PC-9 (cell line): ENCODE measurements at regions not wholly inside any gene's neighbourhood (a gene's known extent, or its start where the extent isn't known, plus 50 kb on each side); places are given as distances from the start of the nearest gene placed in this dataset.

Source experiments
- BruUV-seq: library from RNA; stranded (reverse); fragments of 400-500 nt; replicated peaks from 2 replicates; lab custom pipeline; 2021; lab: Mats Ljungman, UMichigan
- CTCF ChIA-PET: fragments of 300-600 bp; sonication (Branson Sonifier 250); formaldehyde crosslinking; loops from one replicate; lab custom pipeline; 2022; ENCODE audit warnings: antibody characterized with exemption; lab: Charles Lee
- POLR2A ChIA-PET: fragments of 300-600 bp; sonication (Branson Sonifier 250); formaldehyde crosslinking; loops from one replicate; lab custom pipeline; 2022; ENCODE audit warnings: antibody characterized with exemption; ENCODE audit not compliant: unreplicated experiment; lab: Charles Lee
- DNase-seq, 2 experiments: peaks; one replicate each; pipeline versions ENCODE4 v3.0.0 to v3.0.0-alpha.2; 2015 to 2022; ENCODE audit warnings: mixed read lengths in 1 of 2
- H2AFZ ChIP-seq: fragments of 200-600 bp; sonication (generic); 2 replicates; pipeline ENCODE4 v1.8.1; 2017; ENCODE audit warnings: antibody characterized with exemption
- H3F3A ChIP-seq: fragments of 200-600 bp; sonication (generic); 2 replicates; pipeline ENCODE4 v1.8.1; 2017; ENCODE audit warnings: antibody characterized with exemption, mild to moderate bottlenecking, low read depth; ENCODE audit not compliant: insufficient read depth
- H3K27ac ChIP-seq: fragments of 200-600 bp; sonication (generic); 2 replicates; pipeline ENCODE4 v1.6.1; 2016; ENCODE audit warnings: mixed run types
- H3K27me3 ChIP-seq: fragments of 200-600 bp; sonication (generic); 2 replicates; pipeline ENCODE4 v1.6.1; 2016; ENCODE audit warnings: low read depth, mixed run types; ENCODE audit not compliant: insufficient read depth
- H3K36me3 ChIP-seq: fragments of 200-600 bp; sonication (generic); 2 replicates; pipeline ENCODE4 v1.6.1; 2016; ENCODE audit warnings: low read depth, mixed run types
- H3K4me1 ChIP-seq: fragments of 200-600 bp; sonication (generic); replicated peaks from 2 replicates; pipeline ENCODE4 v1.6.1; 2016; ENCODE audit warnings: mixed run types; ENCODE audit not compliant: insufficient read depth
- H3K4me2 ChIP-seq: fragments of 200-600 bp; sonication (generic); 2 replicates; pipeline ENCODE4 v1.6.1; 2017; ENCODE audit warnings: mixed run types
- H3K4me3 ChIP-seq: fragments of 200-600 bp; sonication (generic); 2 replicates; pipeline ENCODE4 v1.6.1; 2016; ENCODE audit warnings: mixed run types
- H3K79me2 ChIP-seq: fragments of 200-600 bp; sonication (generic); 2 replicates; pipeline ENCODE4 v1.6.1; 2017; ENCODE audit warnings: low read depth, mixed run types
- H3K9me2 ChIP-seq: fragments of 200-600 bp; sonication (generic); 2 replicates; pipeline ENCODE4 v1.8.1; 2017; ENCODE audit warnings: mild to moderate bottlenecking; ENCODE audit not compliant: insufficient read depth
- H3K9me3 ChIP-seq: fragments of 200-600 bp; sonication (generic); 2 replicates; pipeline ENCODE4 v1.8.1; 2016; ENCODE audit warnings: low read depth; ENCODE audit not compliant: insufficient read depth
- H4K20me1 ChIP-seq: fragments of 200-600 bp; sonication (generic); 2 replicates; pipeline ENCODE4 v1.8.1; 2017; ENCODE audit not compliant: insufficient read depth
- EZH2 ChIP-seq: fragments of 200-600 bp; sonication (generic); IDR thresholded peaks from 2 replicates; pipeline ENCODE4 v1.8.0; 2017; ENCODE audit warnings: antibody characterized with exemption, low read depth
- intact Hi-C: fragments of 100-400 bp; cut with micrococcal nuclease; formaldehyde crosslinking; loops from one replicate; pipeline ENCODE4 v1.10.0; 2022; ENCODE audit not compliant: unreplicated experiment
- TF ChIP-seq, protein P1 (sequence below): fragments of 200-600 bp; sonication (generic); conservative IDR thresholded peaks from 2 replicates; pipeline ENCODE4 v1.6.1; 2017; ENCODE audit warnings: mixed run types, antibody characterized with exemption, mild to moderate bottlenecking, moderate library complexity

DNA sequence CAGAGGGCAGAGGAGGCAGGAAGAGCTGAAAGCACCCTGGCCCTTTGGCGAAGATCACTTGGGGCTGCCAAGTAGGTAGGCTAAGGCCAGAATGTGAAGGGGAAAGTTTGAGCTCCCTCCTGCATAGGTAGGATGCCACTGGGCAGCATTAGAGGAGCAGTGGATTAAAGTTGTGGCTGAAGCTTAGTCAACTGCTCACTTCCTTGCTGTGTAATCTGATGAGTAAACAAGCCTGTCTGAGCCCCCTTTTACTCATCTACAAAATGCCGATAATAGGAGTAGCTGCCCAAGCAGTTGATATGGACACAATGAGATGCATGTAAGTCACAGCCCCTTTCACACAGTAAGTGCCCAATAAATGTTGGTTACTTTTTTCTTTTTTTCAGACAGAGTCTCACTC is 216.4 kb downstream of the MN1 start:
- TF ChIP-seq, protein P1, sequence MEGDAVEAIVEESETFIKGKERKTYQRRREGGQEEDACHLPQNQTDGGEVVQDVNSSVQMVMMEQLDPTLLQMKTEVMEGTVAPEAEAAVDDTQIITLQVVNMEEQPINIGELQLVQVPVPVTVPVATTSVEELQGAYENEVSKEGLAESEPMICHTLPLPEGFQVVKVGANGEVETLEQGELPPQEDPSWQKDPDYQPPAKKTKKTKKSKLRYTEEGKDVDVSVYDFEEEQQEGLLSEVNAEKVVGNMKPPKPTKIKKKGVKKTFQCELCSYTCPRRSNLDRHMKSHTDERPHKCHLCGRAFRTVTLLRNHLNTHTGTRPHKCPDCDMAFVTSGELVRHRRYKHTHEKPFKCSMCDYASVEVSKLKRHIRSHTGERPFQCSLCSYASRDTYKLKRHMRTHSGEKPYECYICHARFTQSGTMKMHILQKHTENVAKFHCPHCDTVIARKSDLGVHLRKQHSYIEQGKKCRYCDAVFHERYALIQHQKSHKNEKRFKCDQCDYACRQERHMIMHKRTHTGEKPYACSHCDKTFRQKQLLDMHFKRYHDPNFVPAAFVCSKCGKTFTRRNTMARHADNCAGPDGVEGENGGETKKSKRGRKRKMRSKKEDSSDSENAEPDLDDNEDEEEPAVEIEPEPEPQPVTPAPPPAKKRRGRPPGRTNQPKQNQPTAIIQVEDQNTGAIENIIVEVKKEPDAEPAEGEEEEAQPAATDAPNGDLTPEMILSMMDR: no peak
- no peak for TF ChIP-seq EZH2
- H3F3A ChIP-seq: no peaks in the 10 kb centered on the region
- H4K20me1 ChIP-seq: no peaks in the 10 kb centered on the region
- no peaks in the 10 kb centered on the region for H3K4me1 ChIP-seq
- H3K79me2 ChIP-seq: no peaks in the 10 kb centered on the region
- ChIA-PET POLR2A (no interaction called here), CTCF (no interaction called here)
- no peak for DNase-seq
- H2AFZ ChIP-seq: no peak overlapping the region
- no peaks in the 10 kb centered on the region for H3K9me3 ChIP-seq
- BruUV-seq: no TSS peak
- H3K27ac ChIP-seq: no peak overlapping the region
- H3K4me3 ChIP-seq: no peak overlapping the region
- H3K4me2 ChIP-seq: no peak overlapping the region
- H3K9me2 ChIP-seq: no peaks in the 10 kb centered on the region
- H3K27me3 ChIP-seq: no peaks in the 10 kb centered on the region
- H3K36me3 ChIP-seq: no peaks in the 10 kb centered on the region
- intact Hi-C loops: no loop called here

DNA sequence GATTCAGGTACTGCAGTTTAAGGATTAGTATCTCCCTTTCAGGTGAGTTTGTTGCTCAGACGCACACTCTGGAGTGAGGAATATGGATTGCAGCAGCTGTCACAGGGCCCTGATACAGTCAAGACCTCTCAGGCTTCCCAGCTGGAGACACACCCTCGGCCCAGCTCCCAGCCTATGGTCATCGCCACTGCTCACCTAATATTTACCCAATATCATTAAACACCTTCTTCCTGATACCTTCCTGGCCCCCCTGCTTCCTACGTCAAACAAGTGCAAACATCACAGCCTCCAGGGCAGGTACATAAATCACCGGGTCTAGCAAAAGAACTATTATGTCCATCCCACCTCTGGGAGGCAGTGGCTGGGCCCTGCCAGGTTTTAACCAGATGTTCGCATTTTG is 213.3 kb downstream of the MN1 start:
- Histone ChIP-seq H4K20me1 (no peaks in the 10 kb centered on the region), H3K36me3 (no peaks in the 10 kb centered on the region), H3F3A (no peaks in the 10 kb centered on the region), H3K9me2 (no peaks in the 10 kb centered on the region), H3K4me2 (no peak overlapping the region), H3K9me3 (no peaks in the 10 kb centered on the region), H3K27me3 (no peaks in the 10 kb centered on the region), H3K27ac (no peak overlapping the region), H2AFZ (no peak overlapping the region), H3K4me3 (no peak overlapping the region), H3K79me2 (no peaks in the 10 kb centered on the region), H3K4me1 (no peaks in the 10 kb centered on the region)
- no TSS peak for BruUV-seq
- ChIA-PET CTCF (no interaction called here), POLR2A (no interaction called here)
- no peak for DNase-seq
- TF ChIP-seq, protein P1: no peak
- TF ChIP-seq EZH2: no peak
- intact Hi-C loops: no loop called here

DNA sequence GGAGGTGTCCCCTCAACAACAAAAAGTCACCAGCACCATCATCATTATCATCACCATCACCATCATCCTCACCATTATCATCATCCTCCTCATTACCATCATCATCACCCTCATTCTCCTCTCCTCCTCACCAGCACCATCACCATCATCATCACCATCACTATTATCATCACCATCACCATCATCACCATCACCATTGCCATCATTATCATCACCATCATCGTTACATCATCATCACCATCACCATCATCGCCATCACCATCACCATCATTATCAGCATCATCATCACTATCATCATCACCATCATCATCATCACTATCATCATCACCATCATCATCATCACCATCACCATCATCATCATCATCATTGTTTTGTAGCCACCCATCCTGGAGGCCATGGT is 212.6 kb downstream of the MN1 start:
- H3K4me3 ChIP-seq: no peak overlapping the region
- TF ChIP-seq, protein P1: no peak
- TF ChIP-seq EZH2: no peak
- no peak overlapping the region for H3K4me2 ChIP-seq
- ChIA-PET POLR2A (no interaction called here), CTCF (no interaction called here)
- H3K79me2 ChIP-seq: no peaks in the 10 kb centered on the region
- H3K9me3 ChIP-seq: no peaks in the 10 kb centered on the region
- no peaks in the 10 kb centered on the region for H3K27me3 ChIP-seq
- no peak overlapping the region for H3K27ac ChIP-seq
- no peak for DNase-seq
- no peaks in the 10 kb centered on the region for H4K20me1 ChIP-seq
- H2AFZ ChIP-seq: no peak overlapping the region
- no peaks in the 10 kb centered on the region for H3K9me2 ChIP-seq
- intact Hi-C loops: no loop called here
- no TSS peak for BruUV-seq
- H3K36me3 ChIP-seq: no peaks in the 10 kb centered on the region
- H3K4me1 ChIP-seq: no peaks in the 10 kb centered on the region
- no peaks in the 10 kb centered on the region for H3F3A ChIP-seq
